Retinal pigment epithelial cell (primary cell): ENCODE measurements at regions not wholly inside any gene's neighbourhood (a gene's known extent, or its start where the extent isn't known, plus 50 kb on each side); places are given as distances from the start of the nearest gene placed in this dataset.

ENCODE experiments used
- DNase-seq: peaks from one replicate; pipeline ENCODE4 v3.0.0-alpha.2; 2010; ENCODE audit warnings: low read depth
- H3K4me3 ChIP-seq: 2 replicates; pipeline ENCODE4 v1.5.1; 2011; ENCODE audit warnings: mild to moderate bottlenecking, low read length, control low read depth, moderate library complexity
- CTCF ChIP-seq: conservative IDR thresholded peaks from 2 replicates; pipeline ENCODE4 v1.5.1; 2011; ENCODE audit warnings: low read depth, low read length, control low read depth, inconsistent platforms

- TF ChIP-seq CTCF: no peak
- DNase-seq: no peak
- H3K4me3 ChIP-seq: no peak overlapping the region
These were observed 387.0 kb downstream of the MTX2 start for GRCh38 chr2:176656038-176656775.

- H3K4me3 ChIP-seq: no peak overlapping the region
- DNase-seq: no peak
- no peak for TF ChIP-seq CTCF
These were observed 387.5 kb downstream of the MTX2 start for GRCh38 chr2:176656776-176657140.

- DNase-seq: no peak
- TF ChIP-seq CTCF: no peak
- no peak overlapping the region for H3K4me3 ChIP-seq
These were observed 388.2 kb downstream of the MTX2 start for GRCh38 chr2:176657393-176657792.

- TF ChIP-seq CTCF: no peak
- DNase-seq: no peak
These were observed 389.5 kb downstream of the MTX2 start for GRCh38 chr2:176658708-176659107.

GRCh38 chr2:176662753-176663152 is 393.5 kb downstream of the MTX2 start:
- no peak overlapping the region for H3K4me3 ChIP-seq
- DNase-seq: no peak

More at GRCh38 chr2:176658708-176659107, 389.5 kb downstream of the MTX2 start:
- H3K4me3 ChIP-seq: no peak overlapping the region

GRCh38 chr2:176664478-176664877 is 395.2 kb downstream of the MTX2 start:
- H3K4me3 ChIP-seq: no peak overlapping the region
- DNase-seq: no peak
- TF ChIP-seq CTCF: no peak

More at GRCh38 chr2:176662753-176663152, 393.5 kb downstream of the MTX2 start:
- TF ChIP-seq CTCF: no peak

GRCh38 chr2:176665086-176665485 is 395.8 kb downstream of the MTX2 start:
- H3K4me3 ChIP-seq: no peak overlapping the region

More at GRCh38 chr2:176665086-176665485, 395.8 kb downstream of the MTX2 start:
- DNase-seq: no peak
- no peak for TF ChIP-seq CTCF
